ENCODE measurements at regions not wholly inside any gene's neighbourhood (a gene's known extent, or its start where the extent isn't known, plus 50 kb on each side); places are given as distances from the start of the nearest gene placed in this dataset.

DNA sequence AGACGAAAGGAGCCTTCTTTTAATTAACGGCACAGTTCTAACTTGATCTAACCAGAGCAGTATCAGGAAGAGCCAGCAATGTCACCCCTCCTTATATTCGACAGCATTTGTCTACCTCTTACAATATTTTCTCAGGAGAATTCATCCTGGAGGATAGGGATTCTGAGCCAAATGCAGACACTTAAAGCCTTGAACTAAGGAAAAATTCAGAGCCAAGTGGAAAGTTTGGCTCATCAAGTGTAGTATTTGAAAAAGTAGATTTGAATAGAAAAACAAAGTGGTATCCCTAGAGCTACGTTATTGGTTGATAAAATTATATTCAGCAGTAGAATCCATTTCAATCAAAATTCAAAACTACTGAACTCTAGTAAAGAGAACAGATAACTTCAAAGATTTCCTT lies 732.0 kb upstream of the ADGRL2 start:
- TF ChIP-seq, protein P1, sequence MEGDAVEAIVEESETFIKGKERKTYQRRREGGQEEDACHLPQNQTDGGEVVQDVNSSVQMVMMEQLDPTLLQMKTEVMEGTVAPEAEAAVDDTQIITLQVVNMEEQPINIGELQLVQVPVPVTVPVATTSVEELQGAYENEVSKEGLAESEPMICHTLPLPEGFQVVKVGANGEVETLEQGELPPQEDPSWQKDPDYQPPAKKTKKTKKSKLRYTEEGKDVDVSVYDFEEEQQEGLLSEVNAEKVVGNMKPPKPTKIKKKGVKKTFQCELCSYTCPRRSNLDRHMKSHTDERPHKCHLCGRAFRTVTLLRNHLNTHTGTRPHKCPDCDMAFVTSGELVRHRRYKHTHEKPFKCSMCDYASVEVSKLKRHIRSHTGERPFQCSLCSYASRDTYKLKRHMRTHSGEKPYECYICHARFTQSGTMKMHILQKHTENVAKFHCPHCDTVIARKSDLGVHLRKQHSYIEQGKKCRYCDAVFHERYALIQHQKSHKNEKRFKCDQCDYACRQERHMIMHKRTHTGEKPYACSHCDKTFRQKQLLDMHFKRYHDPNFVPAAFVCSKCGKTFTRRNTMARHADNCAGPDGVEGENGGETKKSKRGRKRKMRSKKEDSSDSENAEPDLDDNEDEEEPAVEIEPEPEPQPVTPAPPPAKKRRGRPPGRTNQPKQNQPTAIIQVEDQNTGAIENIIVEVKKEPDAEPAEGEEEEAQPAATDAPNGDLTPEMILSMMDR (IDR thresholded peaks at IDR 0.05; ENCODE audit: low read depth, low read length, missing input control) = no peak
- TF ChIP-seq SP1 (IDR thresholded peaks at IDR 0.05) (no peak), RAD21 (IDR thresholded peaks at IDR 0.05) (no peak), YY1 (IDR thresholded peaks at IDR 0.05) (no peak), NR2F2 (IDR thresholded peaks at IDR 0.05) (no peak)
- TF ChIP-seq, protein P2, sequence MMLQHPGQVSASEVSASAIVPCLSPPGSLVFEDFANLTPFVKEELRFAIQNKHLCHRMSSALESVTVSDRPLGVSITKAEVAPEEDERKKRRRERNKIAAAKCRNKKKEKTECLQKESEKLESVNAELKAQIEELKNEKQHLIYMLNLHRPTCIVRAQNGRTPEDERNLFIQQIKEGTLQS (IDR thresholded peaks at IDR 0.05) = no peak
- TF ChIP-seq, protein P3, sequence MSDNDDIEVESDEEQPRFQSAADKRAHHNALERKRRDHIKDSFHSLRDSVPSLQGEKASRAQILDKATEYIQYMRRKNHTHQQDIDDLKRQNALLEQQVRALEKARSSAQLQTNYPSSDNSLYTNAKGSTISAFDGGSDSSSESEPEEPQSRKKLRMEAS (IDR thresholded peaks at IDR 0.05) = no peak

Measured in liver (tissue), 3 donors.